ENCODE measurements at regions not wholly inside any gene's neighbourhood (a gene's known extent, or its start where the extent isn't known, plus 50 kb on each side); places are given as distances from the start of the nearest gene placed in this dataset.

- Histone ChIP-seq H3K4me2 (ENCODE audit: low read depth, low read length) (no peak overlapping the region), H3K4me3 (ENCODE audit: low read length) (no peak overlapping the region), H3K9me3 (replicated peaks; ENCODE audit: insufficient read depth, low read length) (no peaks in the 10 kb centered on the region), H3K9me2 (replicated peaks; ENCODE audit: insufficient read depth, low read length) (no peaks in the 10 kb centered on the region), H3F3A (ENCODE audit: insufficient read depth, low read length) (no peaks in the 10 kb centered on the region), H2AFZ (ENCODE audit: low read length) (no peak overlapping the region), H3K79me2 (ENCODE audit: low read length) (no peaks in the 10 kb centered on the region), H4K20me1 (ENCODE audit: insufficient read depth, low read length) (no peaks in the 10 kb centered on the region), H3K27me3 (replicated peaks; ENCODE audit: insufficient read depth, low read length) (no peaks in the 10 kb centered on the region), H3K9ac (ENCODE audit: low read length) (no peak overlapping the region), H3K4me1 (ENCODE audit: low read length) (no peaks in the 10 kb centered on the region), H3K27ac (ENCODE audit: low read length) (no peak overlapping the region), H3K36me3 (replicated peaks; ENCODE audit: insufficient read depth, low read length) (no peaks in the 10 kb centered on the region)
- no peak for DNase-seq
- TF ChIP-seq EZH2phosphoT487 (IDR thresholded peaks at IDR 0.05; ENCODE audit: low read length) (no peak), CTCF (IDR thresholded peaks at IDR 0.05; ENCODE audit: low read length) (no peak), EZH2 (optimal IDR thresholded peaks at IDR 0.05; ENCODE audit: low read depth, low read length) (no peak)
Measured at GRCh38 chr19:57002195-57002601, 117.6 kb upstream of the USP29 start.

GRCh38 chr19:57002710-57003109 lies 117.1 kb upstream of the USP29 start:
- no peaks in the 10 kb centered on the region for H3K36me3 ChIP-seq (replicated peaks; ENCODE audit: insufficient read depth, low read length)
- no peaks in the 10 kb centered on the region for H3K9me2 ChIP-seq (replicated peaks; ENCODE audit: insufficient read depth, low read length)
- no peaks in the 10 kb centered on the region for H3K79me2 ChIP-seq (ENCODE audit: low read length)
- TF ChIP-seq CTCF (IDR thresholded peaks at IDR 0.05; ENCODE audit: low read length) (no peak), EZH2phosphoT487 (IDR thresholded peaks at IDR 0.05; ENCODE audit: low read length) (no peak), EZH2 (optimal IDR thresholded peaks at IDR 0.05; ENCODE audit: low read depth, low read length) (no peak)
- no peak overlapping the region for H3K4me3 ChIP-seq (ENCODE audit: low read length)
- no peak overlapping the region for H3K27ac ChIP-seq (ENCODE audit: low read length)
- H3K9me3 ChIP-seq (replicated peaks; ENCODE audit: insufficient read depth, low read length): no peaks in the 10 kb centered on the region
- H3K9ac ChIP-seq (ENCODE audit: low read length): no peak overlapping the region
- no peaks in the 10 kb centered on the region for H3F3A ChIP-seq (ENCODE audit: insufficient read depth, low read length)
- H3K27me3 ChIP-seq (replicated peaks; ENCODE audit: insufficient read depth, low read length): no peaks in the 10 kb centered on the region
- no peak overlapping the region for H2AFZ ChIP-seq (ENCODE audit: low read length)
- no peaks in the 10 kb centered on the region for H4K20me1 ChIP-seq (ENCODE audit: insufficient read depth, low read length)
- no peaks in the 10 kb centered on the region for H3K4me1 ChIP-seq (ENCODE audit: low read length)
- no peak overlapping the region for H3K4me2 ChIP-seq (ENCODE audit: low read depth, low read length)
- no peak for DNase-seq

GRCh38 chr19:57004418-57004817 lies 115.4 kb upstream of the USP29 start:
- Histone ChIP-seq H3K27me3 (replicated peaks; ENCODE audit: insufficient read depth, low read length) (no peaks in the 10 kb centered on the region), H3F3A (ENCODE audit: insufficient read depth, low read length) (no peaks in the 10 kb centered on the region), H3K9ac (ENCODE audit: low read length) (no peak overlapping the region), H3K79me2 (ENCODE audit: low read length) (no peaks in the 10 kb centered on the region), H3K36me3 (replicated peaks; ENCODE audit: insufficient read depth, low read length) (no peaks in the 10 kb centered on the region), H3K4me3 (ENCODE audit: low read length) (no peak overlapping the region), H3K9me2 (replicated peaks; ENCODE audit: insufficient read depth, low read length) (no peaks in the 10 kb centered on the region), H3K9me3 (replicated peaks; ENCODE audit: insufficient read depth, low read length) (no peaks in the 10 kb centered on the region), H2AFZ (ENCODE audit: low read length) (no peak overlapping the region), H3K4me1 (ENCODE audit: low read length) (no peaks in the 10 kb centered on the region), H3K27ac (ENCODE audit: low read length) (no peak overlapping the region), H3K4me2 (ENCODE audit: low read depth, low read length) (no peak overlapping the region), H4K20me1 (ENCODE audit: insufficient read depth, low read length) (no peaks in the 10 kb centered on the region)
- no peak for DNase-seq
- TF ChIP-seq CTCF (IDR thresholded peaks at IDR 0.05; ENCODE audit: low read length) (no peak), EZH2phosphoT487 (IDR thresholded peaks at IDR 0.05; ENCODE audit: low read length) (no peak), EZH2 (optimal IDR thresholded peaks at IDR 0.05; ENCODE audit: low read depth, low read length) (no peak)
